ENCODE measurements at regions not wholly inside any gene's neighbourhood (a gene's known extent, or its start where the extent isn't known, plus 50 kb on each side); places are given as distances from the start of the nearest gene placed in this dataset.

DNA sequence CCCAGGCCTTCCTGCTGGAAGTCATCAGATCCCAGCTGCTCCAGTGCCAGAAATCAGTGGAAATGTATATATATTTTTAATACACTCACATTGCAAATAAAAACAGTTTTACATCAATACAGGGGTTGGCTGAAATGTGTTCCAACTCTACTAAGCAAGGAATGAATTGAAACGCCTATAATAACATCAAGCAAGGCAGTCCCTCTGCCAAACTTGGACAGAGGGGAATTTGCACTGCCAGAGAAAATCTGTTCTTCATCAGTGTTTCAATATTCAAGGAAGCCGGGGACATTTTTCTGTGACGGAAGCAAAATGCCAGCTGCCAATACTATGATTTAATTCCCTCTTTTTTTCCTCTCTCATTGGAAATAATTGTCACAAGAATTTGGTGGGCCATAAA, 335.3 kb downstream of the TNS1 start:
- no peak overlapping the region for H3K4me2 ChIP-seq
- no peak overlapping the region for H2AFZ ChIP-seq
- H3K9me2 ChIP-seq (ENCODE audit: insufficient read depth), result no peaks in the 10 kb centered on the region
- CTCF ChIA-PET, result no interaction called here
- POLR2A ChIA-PET (ENCODE audit: unreplicated experiment), result no interaction called here
- no peaks in the 10 kb centered on the region for H3K27me3 ChIP-seq (ENCODE audit: insufficient read depth, low read depth)
- no peaks in the 10 kb centered on the region for H4K20me1 ChIP-seq (ENCODE audit: insufficient read depth)
- no peaks in the 10 kb centered on the region for H3K79me2 ChIP-seq (ENCODE audit: low read depth)
- no peaks in the 10 kb centered on the region for H3K36me3 ChIP-seq (ENCODE audit: low read depth)
- TF ChIP-seq CTCF (conservative IDR thresholded peaks at IDR 0.05), result no peak
- TF ChIP-seq EZH2 (IDR thresholded peaks at IDR 0.05; ENCODE audit: low read depth), result no peak
- peaks cover 5% of the 10 kb centered on the region; the same call in 1 of the 2 replicates for H3F3A ChIP-seq (ENCODE audit: insufficient read depth, low read depth)
- H3K27ac ChIP-seq, result no peak overlapping the region
- no peak overlapping the region for H3K4me3 ChIP-seq
- intact Hi-C loops (cut with micrococcal nuclease; ENCODE audit: unreplicated experiment), result no loop called here
- no peak for DNase-seq
- H3K9me3 ChIP-seq (ENCODE audit: insufficient read depth, low read depth), result no peaks in the 10 kb centered on the region
- BruUV-seq (replicated peaks), result no TSS peak
- H3K4me1 ChIP-seq (replicated peaks; ENCODE audit: insufficient read depth), result peaks cover 17% of the 10 kb centered on the region

DNA sequence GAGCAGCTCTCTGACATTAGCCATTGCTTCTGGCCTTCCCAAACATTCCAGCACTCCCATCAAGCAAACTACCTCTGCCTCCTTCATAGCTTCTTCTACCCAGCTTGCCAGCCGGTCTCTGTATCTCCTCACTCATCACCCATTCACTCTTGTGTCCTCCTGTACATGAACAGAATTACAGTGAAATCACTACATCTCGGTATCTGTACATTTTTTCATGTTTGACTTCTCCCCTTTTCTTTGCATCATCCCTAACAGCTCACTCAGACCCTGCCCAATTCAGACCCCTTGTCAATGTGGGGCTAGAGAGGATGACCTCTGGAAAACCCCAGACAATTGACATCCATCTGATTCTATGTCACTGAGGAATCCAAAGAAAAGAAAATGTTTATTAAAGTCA, 335.8 kb downstream of the TNS1 start:
- TF ChIP-seq EZH2 (IDR thresholded peaks at IDR 0.05; ENCODE audit: low read depth) (no peak), CTCF (conservative IDR thresholded peaks at IDR 0.05) (no peak)
- H2AFZ ChIP-seq, result no peak overlapping the region
- no peak for DNase-seq
- BruUV-seq (replicated peaks), result no TSS peak
- no peaks in the 10 kb centered on the region for H3K27me3 ChIP-seq (ENCODE audit: insufficient read depth, low read depth)
- H3F3A ChIP-seq (ENCODE audit: insufficient read depth, low read depth), result peaks cover 3% of the 10 kb centered on the region; the same call in 1 of the 2 replicates
- H3K9me3 ChIP-seq (ENCODE audit: insufficient read depth, low read depth), result no peaks in the 10 kb centered on the region
- ChIA-PET POLR2A (ENCODE audit: unreplicated experiment) (no interaction called here), CTCF (no interaction called here)
- peaks cover 14% of the 10 kb centered on the region for H3K4me1 ChIP-seq (replicated peaks; ENCODE audit: insufficient read depth)
- H3K9me2 ChIP-seq (ENCODE audit: insufficient read depth), result no peaks in the 10 kb centered on the region
- H3K27ac ChIP-seq, result no peak overlapping the region
- no peak overlapping the region for H3K4me2 ChIP-seq
- H3K4me3 ChIP-seq, result no peak overlapping the region
- no peaks in the 10 kb centered on the region for H3K36me3 ChIP-seq (ENCODE audit: low read depth)
- H3K79me2 ChIP-seq (ENCODE audit: low read depth), result no peaks in the 10 kb centered on the region
- H4K20me1 ChIP-seq (ENCODE audit: insufficient read depth), result no peaks in the 10 kb centered on the region
- intact Hi-C loops (cut with micrococcal nuclease; ENCODE audit: unreplicated experiment), result no loop called here

DNA sequence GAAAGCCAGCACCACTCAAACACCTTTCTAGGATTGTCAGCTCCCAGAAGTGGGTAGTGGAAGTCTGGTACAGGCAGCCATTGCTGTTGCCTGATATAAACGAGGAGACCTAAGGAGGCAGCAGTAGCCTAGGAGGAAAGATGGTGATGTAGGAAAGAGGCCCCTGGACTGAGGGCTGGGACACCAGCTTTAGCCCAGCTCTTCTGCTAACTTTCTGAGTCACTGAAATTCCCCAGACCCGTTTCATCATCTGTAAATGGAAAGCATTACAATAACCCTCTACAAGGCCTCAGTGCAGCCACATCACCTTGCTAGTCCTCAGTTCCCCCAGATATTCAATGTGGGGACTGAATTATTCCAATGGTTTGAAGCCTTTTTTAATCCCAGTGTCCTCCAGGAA, 336.5 kb downstream of the TNS1 start:
- Histone ChIP-seq H3K79me2 (ENCODE audit: low read depth) (no peaks in the 10 kb centered on the region), H3K4me3 (no peak overlapping the region), H3K27ac (no peak overlapping the region), H3K27me3 (ENCODE audit: insufficient read depth, low read depth) (no peaks in the 10 kb centered on the region), H3K36me3 (ENCODE audit: low read depth) (no peaks in the 10 kb centered on the region), H4K20me1 (ENCODE audit: insufficient read depth) (no peaks in the 10 kb centered on the region), H3K9me2 (ENCODE audit: insufficient read depth) (no peaks in the 10 kb centered on the region), H3F3A (ENCODE audit: insufficient read depth, low read depth) (no peaks in the 10 kb centered on the region), H3K4me1 (replicated peaks; ENCODE audit: insufficient read depth) (peaks cover 10% of the 10 kb centered on the region; the same call in 1 of the 2 replicates), H3K9me3 (ENCODE audit: insufficient read depth, low read depth) (no peaks in the 10 kb centered on the region), H3K4me2 (no peak overlapping the region), H2AFZ (no peak overlapping the region)
- ChIA-PET CTCF (no interaction called here), POLR2A (ENCODE audit: unreplicated experiment) (no interaction called here)
- intact Hi-C loops (cut with micrococcal nuclease; ENCODE audit: unreplicated experiment), result no loop called here
- no peak for TF ChIP-seq CTCF (conservative IDR thresholded peaks at IDR 0.05)
- TF ChIP-seq EZH2 (IDR thresholded peaks at IDR 0.05; ENCODE audit: low read depth), result no peak
- DNase-seq, result no peak
- no TSS peak for BruUV-seq (replicated peaks)

Data from PC-9 (cell line).